HCT116 (cell line): ENCODE measurements at regions not wholly inside any gene's neighbourhood (a gene's known extent, or its start where the extent isn't known, plus 50 kb on each side); places are given as distances from the start of the nearest gene placed in this dataset.

Experiments
- ATAC-seq: fragments of 200-7000 bp; cut with Tn5 transposase; 2 replicates; pipeline ENCODE4 v1.9.1; 2020; ENCODE audit warnings: mild to moderate bottlenecking, moderate library complexity
- BruUV-seq: library from RNA; stranded (reverse); fragments of 400-500 nt; replicated peaks from 2 replicates; lab custom pipeline; 2021; lab: Mats Ljungman, UMichigan
- CTCF ChIA-PET: fragments of 300-600 bp; sonication (Branson Sonifier 250); formaldehyde crosslinking; loops from one replicate; lab custom pipeline; 2021; ENCODE audit warnings: antibody characterized with exemption; lab: Charles Lee
- POLR2A ChIA-PET: fragments of 300-600, 350-600 bp; sonication (Branson Sonifier 250); formaldehyde crosslinking; loops from one replicate; lab custom pipeline; 2021; ENCODE audit warnings: antibody characterized with exemption; lab: Charles Lee
- RAD21 ChIA-PET, 2 experiments: fragments of 300-600 bp; sonication (Branson Sonifier 250); formaldehyde crosslinking; loops; one replicate each; lab custom pipeline; 2023; ENCODE audit warnings: low total read pairs in 2 of 2; ENCODE audit not compliant: uncharacterized antibody in 2 of 2, unreplicated experiment in 2 of 2, low non-redundant PET in 1 of 2; lab: Charles Lee
- DNase-seq: peaks from one replicate; pipeline ENCODE4 v3.0.0-alpha.2; 2010; ENCODE audit warnings: low read depth, low spot score
- H2AFZ ChIP-seq: fragments of 200-600 bp; shearing (Covaris generic), sonication (generic); 2 replicates; pipeline ENCODE4 v1.6.1; 2017; ENCODE audit warnings: low read depth, mixed run types, mixed read lengths, antibody characterized with exemption, low read length; ENCODE audit not compliant: poor library complexity, severe bottlenecking
- H3K27ac ChIP-seq: 2 replicates; pipeline ENCODE4 v1.5.1; 2012; ENCODE audit warnings: low read depth, low read length
- H3K27me3 ChIP-seq: fragments of 200-600 bp; sonication (generic); 2 replicates; pipeline ENCODE4 v1.6.1; 2016; ENCODE audit warnings: mixed run types, low read length, mixed read lengths; ENCODE audit not compliant: insufficient read depth
- H3K36me3 ChIP-seq, 2 experiments: fragments of 200-500 bp in 1 of 2; fragments of 200-600 bp in 1 of 2; sonication (Bioruptor generic) in 1 of 2; sonication (generic) in 1 of 2; 2 replicates each; pipeline versions ENCODE4 v1.5.1 to v1.6.1; 2014 to 2016; ENCODE audit warnings: low read length in 2 of 2, inconsistent platforms in 1 of 2, mixed read lengths in 1 of 2, mixed run types in 1 of 2; ENCODE audit not compliant: insufficient read depth in 2 of 2, control insufficient read depth in 1 of 2
- H3K4me1 ChIP-seq, 2 experiments: fragments of 200-600 bp in 1 of 2; sonication (generic) in 1 of 2; 2 replicates each; pipeline versions ENCODE4 v1.5.1 to v1.6.1; 2012 to 2017; ENCODE audit warnings: low read length in 2 of 2, inconsistent platforms in 1 of 2, mild to moderate bottlenecking in 1 of 2, mixed read lengths in 1 of 2, mixed run types in 1 of 2, moderate library complexity in 1 of 2; ENCODE audit not compliant: insufficient read depth in 2 of 2, control insufficient read depth in 1 of 2
- H3K4me2 ChIP-seq: fragments of 200-600 bp; sonication (generic); 2 replicates; pipeline ENCODE4 v1.6.1; 2017; ENCODE audit warnings: mixed run types, low read length, mixed read lengths
- H3K4me3 ChIP-seq, 2 experiments: fragments of 200-600 bp in 1 of 2; sonication (generic) in 1 of 2; replicated peaks in 1 of 2; 2 replicates each; pipeline ENCODE4 v1.5.1; 2011 to 2016; ENCODE audit warnings: low read length in 2 of 2, control low read depth in 1 of 2, low read depth in 1 of 2, mild to moderate bottlenecking in 1 of 2, mixed read lengths in 1 of 2, mixed run types in 1 of 2
- H3K79me2 ChIP-seq: fragments of 200-600 bp; sonication (generic); 2 replicates; pipeline ENCODE4 v1.6.1; 2017; ENCODE audit warnings: mild to moderate bottlenecking, mixed run types, low read length, moderate library complexity, mixed read lengths; ENCODE audit not compliant: insufficient read depth
- H3K9ac ChIP-seq: fragments of 200-600 bp; sonication (generic); 2 replicates; pipeline ENCODE4 v1.6.1; 2016; ENCODE audit warnings: low read length, mixed read lengths
- H3K9me2 ChIP-seq: fragments of 200-600 bp; sonication (generic), shearing (Covaris generic); 2 replicates; pipeline ENCODE4 v1.6.1; 2017; ENCODE audit warnings: mixed run types, mild to moderate bottlenecking, moderate library complexity; ENCODE audit not compliant: insufficient read depth
- H3K9me3 ChIP-seq, 2 experiments: fragments of 200-500 bp in 1 of 2; fragments of 200-600 bp in 1 of 2; sonication (Bioruptor generic) in 1 of 2; sonication (generic) in 1 of 2; 2 replicates each; pipeline ENCODE4 v1.6.1; 2014 to 2017; ENCODE audit warnings: low read length in 2 of 2, mixed read lengths in 2 of 2, inconsistent platforms in 1 of 2, low read depth in 1 of 2, mild to moderate bottlenecking in 1 of 2, mixed run types in 1 of 2, moderate library complexity in 1 of 2; ENCODE audit not compliant: control insufficient read depth in 1 of 2, insufficient read depth in 1 of 2
- H4K20me1 ChIP-seq: fragments of 200-600 bp; sonication (generic), shearing (Covaris generic); 2 replicates; pipeline ENCODE4 v1.6.1; 2017; ENCODE audit warnings: mixed run types, mild to moderate bottlenecking, moderate library complexity; ENCODE audit not compliant: insufficient read depth
- ATF3 ChIP-seq: IDR thresholded peaks from 2 replicates; pipeline ENCODE4 v1.6.1; 2012
- CBX3 ChIP-seq: IDR thresholded peaks from 2 replicates; pipeline ENCODE4 v1.6.1; 2012; ENCODE audit warnings: low read depth
- CEBPB ChIP-seq: IDR thresholded peaks from 2 replicates; pipeline ENCODE4 v1.6.1; 2012; ENCODE audit warnings: low read depth
- EZH2phosphoT487 ChIP-seq: fragments of 200-600 bp; IDR thresholded peaks from 2 replicates; pipeline ENCODE4 v1.6.1; 2018; ENCODE audit warnings: antibody characterized with exemption, borderline replicate concordance
- FOSL1 ChIP-seq: IDR thresholded peaks from 2 replicates; pipeline ENCODE4 v1.6.1; 2012; ENCODE audit warnings: low read depth
- JUND ChIP-seq: IDR thresholded peaks from 2 replicates; pipeline ENCODE4 v1.6.1; 2012
- MAX ChIP-seq: IDR thresholded peaks from 2 replicates; pipeline ENCODE4 v1.6.1; 2012
- POLR2A ChIP-seq: IDR thresholded peaks from 2 replicates; pipeline ENCODE4 v1.7.0; 2011; ENCODE audit warnings: borderline replicate concordance; ENCODE audit not compliant: insufficient read depth, insufficient read length; ENCODE audit errors: extremely low read depth
- POLR2AphosphoS5 ChIP-seq: IDR thresholded peaks from 2 replicates; pipeline ENCODE4 v1.6.1; 2011; ENCODE audit warnings: mild to moderate bottlenecking, low read depth, low read length, moderate library complexity
- REST ChIP-seq: IDR thresholded peaks from 2 replicates; pipeline ENCODE4 v1.6.1; 2012; ENCODE audit warnings: low read depth
- SIN3A ChIP-seq: IDR thresholded peaks from 2 replicates; pipeline ENCODE4 v1.6.1; 2012; ENCODE audit warnings: low read depth
- YY1 ChIP-seq: IDR thresholded peaks from 2 replicates; pipeline ENCODE4 v1.6.1; 2011; ENCODE audit warnings: low read length, low read depth, moderate library complexity, mild to moderate bottlenecking; ENCODE audit not compliant: insufficient replicate concordance; ENCODE audit errors: extremely low read depth
- ZFX ChIP-seq: fragments of 450-650 bp; IDR thresholded peaks from 2 replicates; pipeline ENCODE4 v1.6.1; 2017
- ZNF274 ChIP-seq: fragments of 200-500 bp; sonication (Bioruptor generic); IDR thresholded peaks from 2 replicates; pipeline ENCODE4 v1.6.1; 2014; ENCODE audit warnings: mild to moderate bottlenecking, low read depth, low read length, inconsistent platforms
- intact Hi-C: fragments of 100-400 bp; cut with micrococcal nuclease; formaldehyde crosslinking; loops from 2 replicates; pipeline ENCODE4 v1.10.0; 2022

- Histone ChIP-seq H3K9me3 (no peaks in the 10 kb centered on the region), H3K4me1 (no peaks in the 10 kb centered on the region), H3K9me2 (no peaks in the 10 kb centered on the region), H3K36me3 (no peaks in the 10 kb centered on the region), H3K4me3 (no peak overlapping the region), H4K20me1 (no peaks in the 10 kb centered on the region), H3K79me2 (no peaks in the 10 kb centered on the region), H3K9ac (no peak overlapping the region), H3K27me3 (peaks cover 31% of the 10 kb centered on the region; the same call in 1 of the 2 replicates), H3K4me2 (no peak overlapping the region), H3K27ac (no peak overlapping the region), H2AFZ (no peak overlapping the region)
- no peak for ATAC-seq
- no TSS peak for BruUV-seq
- intact Hi-C loops: no loop called here
- ChIA-PET RAD21 (no interaction called here), CTCF (no interaction called here), POLR2A (no interaction called here)
- no peak for DNase-seq
- no peak for TF ChIP-seq REST
- no peak for TF ChIP-seq MAX
- TF ChIP-seq ZNF274: no peak
- TF ChIP-seq SIN3A: no peak
- TF ChIP-seq, all 23 proteins: peak for 0
Observed at GRCh38 chr20:24894488-24894887, 54.6 kb upstream of the CST7 start.

GRCh38 chr20:24894967-24895366, 54.1 kb upstream of the CST7 start:
- H3K27me3 ChIP-seq: peaks cover 31% of the 10 kb centered on the region; the same call in 1 of the 2 replicates
- no peak for ATAC-seq
- intact Hi-C loops: no loop called here
- H3K9me3 ChIP-seq: no peaks in the 10 kb centered on the region
- no peak overlapping the region for H3K4me3 ChIP-seq
- H4K20me1 ChIP-seq: no peaks in the 10 kb centered on the region
- ChIA-PET RAD21 (no interaction called here), CTCF (no interaction called here), POLR2A (no interaction called here)
- no peaks in the 10 kb centered on the region for H3K79me2 ChIP-seq
- H3K36me3 ChIP-seq: no peaks in the 10 kb centered on the region
- H3K4me2 ChIP-seq: no peak overlapping the region
- no peak overlapping the region for H2AFZ ChIP-seq
- BruUV-seq: no TSS peak
- H3K9ac ChIP-seq: no peak overlapping the region
- no peak overlapping the region for H3K27ac ChIP-seq
- H3K4me1 ChIP-seq: no peaks in the 10 kb centered on the region
- no peaks in the 10 kb centered on the region for H3K9me2 ChIP-seq
- no peak for DNase-seq
- TF ChIP-seq MAX (no peak), POLR2A (no peak), ZFX (no peak), YY1 (no peak), JUND (no peak), FOSL1 (no peak), EZH2phosphoT487 (no peak), REST (no peak), ATF3 (no peak), CBX3 (no peak), SIN3A (no peak), CEBPB (no peak), POLR2AphosphoS5 (no peak)
